Neural crest cell (in vitro differentiated cells): ENCODE measurements at regions not wholly inside any gene's neighbourhood (a gene's known extent, or its start where the extent isn't known, plus 50 kb on each side); places are given as distances from the start of the nearest gene placed in this dataset.

Experiments
- DNase-seq: peaks from one replicate; pipeline ENCODE4 v3.0.0; 2021; ENCODE audit warnings: low read depth, mixed read lengths, low spot score
- H3K27ac Mint-ChIP-seq: one replicate; pipeline ENCODE4 v1.8.0; 2021; ENCODE audit warnings: mild to moderate bottlenecking, mixed read lengths; ENCODE audit not compliant: unreplicated experiment
- H3K27me3 Mint-ChIP-seq: 2 replicates; pipeline ENCODE4 v1.8.0; 2021; ENCODE audit warnings: low read depth, mild to moderate bottlenecking, mixed read lengths
- H3K36me3 Mint-ChIP-seq: 2 replicates; pipeline ENCODE4 v1.8.0; 2021; ENCODE audit warnings: low read depth, mild to moderate bottlenecking, mixed read lengths
- H3K4me1 Mint-ChIP-seq: 2 replicates; pipeline ENCODE4 v1.8.0; 2021; ENCODE audit warnings: mixed read lengths
- H3K4me3 Mint-ChIP-seq: one replicate; pipeline ENCODE4 v1.8.0; 2021; ENCODE audit warnings: mild to moderate bottlenecking, mixed read lengths
- H3K9me3 Mint-ChIP-seq: 2 replicates; pipeline ENCODE4 v1.8.0; 2021; ENCODE audit warnings: mixed read lengths
- CTCF ChIP-seq: fragments of 200-600 bp; sonication (generic); conservative IDR thresholded peaks from 2 replicates; pipeline ENCODE4 v1.5.0; 2021; ENCODE audit warnings: antibody characterized with exemption, mild to moderate bottlenecking

GRCh38 chr20:55656231-55656775 lies 349.0 kb downstream of the CBLN4 start:
- Mint-ChIP-seq H3K36me3 (no peaks in the 10 kb centered on the region), H3K4me3 (no peak overlapping the region), H3K4me1 (peaks cover 12% of the 10 kb centered on the region), H3K27me3 (no peaks in the 10 kb centered on the region), H3K27ac (no peak overlapping the region), H3K9me3 (peaks cover 3% of the 10 kb centered on the region)
- no peak for TF ChIP-seq CTCF
- no peak for DNase-seq

- no peak for DNase-seq
- TF ChIP-seq CTCF: no peak
- Mint-ChIP-seq H3K4me1 (peaks cover 29% of the 10 kb centered on the region), H3K4me3 (no peak overlapping the region), H3K27ac (no peak overlapping the region), H3K36me3 (no peaks in the 10 kb centered on the region), H3K9me3 (peaks cover 8% of the 10 kb centered on the region), H3K27me3 (no peaks in the 10 kb centered on the region)
Measured at GRCh38 chr20:55650657-55651360, 354.5 kb downstream of the CBLN4 start.

- Mint-ChIP-seq H3K9me3 (peaks cover 8% of the 10 kb centered on the region), H3K27ac (peak overlapping the region; percentile 68), H3K4me3 (no peak overlapping the region), H3K27me3 (no peaks in the 10 kb centered on the region), H3K4me1 (peaks cover 28% of the 10 kb centered on the region), H3K36me3 (no peaks in the 10 kb centered on the region)
- DNase-seq: no peak
- TF ChIP-seq CTCF: no peak
Measured at GRCh38 chr20:55649254-55649653, 356.1 kb downstream of the CBLN4 start.

GRCh38 chr20:55646851-55647250 lies 358.5 kb downstream of the CBLN4 start:
- H3K4me1 Mint-ChIP-seq: peaks cover 17% of the 10 kb centered on the region
- no peak for TF ChIP-seq CTCF

GRCh38 chr20:55641497-55641896 lies 363.8 kb downstream of the CBLN4 start:
- Mint-ChIP-seq H3K36me3 (peaks cover 2% of the 10 kb centered on the region), H3K4me1 (no peaks in the 10 kb centered on the region), H3K27me3 (peaks cover 4% of the 10 kb centered on the region), H3K27ac (no peak overlapping the region), H3K4me3 (no peak overlapping the region), H3K9me3 (peaks cover 5% of the 10 kb centered on the region)
- TF ChIP-seq CTCF: no peak
- no peak for DNase-seq

More at GRCh38 chr20:55646851-55647250, 358.5 kb downstream of the CBLN4 start:
- DNase-seq: no peak
- H3K27me3 Mint-ChIP-seq: no peaks in the 10 kb centered on the region
- H3K27ac Mint-ChIP-seq: no peak overlapping the region
- H3K4me3 Mint-ChIP-seq: no peak overlapping the region
- no peaks in the 10 kb centered on the region for H3K36me3 Mint-ChIP-seq
- peaks cover 5% of the 10 kb centered on the region for H3K9me3 Mint-ChIP-seq
